H9 (cell line): ENCODE measurements at regions not wholly inside any gene's neighbourhood (a gene's known extent, or its start where the extent isn't known, plus 50 kb on each side); places are given as distances from the start of the nearest gene placed in this dataset.

Source experiments
- DNase-seq: peaks from one replicate; pipeline ENCODE4 v3.0.0-alpha.2; 2017
- H2AFZ ChIP-seq: one replicate; pipeline ENCODE4 v1.6.1; 2013; ENCODE audit warnings: mild to moderate bottlenecking, low read length, control low read depth, moderate library complexity
- H2AK5ac ChIP-seq: 2 replicates; pipeline ENCODE4 v1.6.1; 2013; ENCODE audit warnings: low read length, control low read depth, mixed read lengths; ENCODE audit not compliant: insufficient read length
- H2BK120ac ChIP-seq: one replicate; pipeline ENCODE4 v1.6.1; 2013; ENCODE audit warnings: low read depth, mild to moderate bottlenecking, low read length, control low read depth, inconsistent platforms; ENCODE audit not compliant: poor library complexity, severe bottlenecking
- H2BK12ac ChIP-seq: 2 replicates; pipeline ENCODE4 v1.6.1; 2013; ENCODE audit warnings: low read length, control low read depth, mixed read lengths, low read depth; ENCODE audit not compliant: insufficient read length
- H2BK15ac ChIP-seq: 2 replicates; pipeline ENCODE4 v1.6.1; 2013; ENCODE audit warnings: low read depth, low read length, control low read depth
- H2BK20ac ChIP-seq: one replicate; pipeline ENCODE4 v1.6.1; 2013; ENCODE audit warnings: low read depth, mild to moderate bottlenecking, low read length, control low read depth, inconsistent platforms; ENCODE audit not compliant: poor library complexity, severe bottlenecking
- H2BK5ac ChIP-seq: 2 replicates; pipeline ENCODE4 v1.6.1; 2013; ENCODE audit warnings: low read length, control low read depth, mixed read lengths; ENCODE audit not compliant: insufficient read length
- H3K14ac ChIP-seq: 2 replicates; pipeline ENCODE4 v1.6.1; 2013; ENCODE audit warnings: low read length, control low read depth; ENCODE audit not compliant: insufficient read depth
- H3K18ac ChIP-seq: 2 replicates; pipeline ENCODE4 v1.6.1; 2013; ENCODE audit warnings: low read depth, mild to moderate bottlenecking, mixed read lengths, low read length, control low read depth; ENCODE audit not compliant: insufficient read length
- H3K23ac ChIP-seq: 2 replicates; pipeline ENCODE4 v1.6.1; 2013; ENCODE audit warnings: low read length, control low read depth, mixed read lengths, low read depth; ENCODE audit not compliant: insufficient read length
- H3K23me2 ChIP-seq: 2 replicates; pipeline ENCODE4 v1.6.1; 2013; ENCODE audit warnings: low read depth, mild to moderate bottlenecking, mixed read lengths, low read length, control low read depth; ENCODE audit not compliant: insufficient read length, poor library complexity, severe bottlenecking
- H3K27ac ChIP-seq: 2 replicates; pipeline ENCODE4 v1.5.1; 2013; ENCODE audit warnings: low read length, control low read depth, mixed read lengths, low read depth; ENCODE audit not compliant: insufficient read length
- H3K27me3 ChIP-seq: 2 replicates; pipeline ENCODE4 v1.6.1; 2013; ENCODE audit warnings: low read length, control low read depth, inconsistent platforms; ENCODE audit not compliant: insufficient read depth
- H3K4ac ChIP-seq: 2 replicates; pipeline ENCODE4 v1.6.1; 2013; ENCODE audit warnings: low read depth, mild to moderate bottlenecking, control low read depth, inconsistent platforms, low read length, moderate library complexity
- H3K4me1 ChIP-seq: 2 replicates; pipeline ENCODE4 v1.6.1; 2013; ENCODE audit warnings: low read length, control low read depth, inconsistent platforms; ENCODE audit not compliant: insufficient read depth
- H3K4me2 ChIP-seq: 2 replicates; pipeline ENCODE4 v1.6.1; 2013; ENCODE audit warnings: low read length, control low read depth, mixed read lengths; ENCODE audit not compliant: insufficient read length, insufficient read depth
- H3K56ac ChIP-seq: 2 replicates; pipeline ENCODE4 v1.6.1; 2013; ENCODE audit warnings: low read depth, mild to moderate bottlenecking, mixed read lengths, low read length, control low read depth; ENCODE audit not compliant: insufficient read length
- H3K79me1 ChIP-seq: 2 replicates; pipeline ENCODE4 v1.6.1; 2013; ENCODE audit warnings: low read depth, mild to moderate bottlenecking, moderate library complexity, low read length, control low read depth, inconsistent platforms; ENCODE audit not compliant: insufficient read depth, poor library complexity, severe bottlenecking
- H3K79me2 ChIP-seq: 2 replicates; pipeline ENCODE4 v1.6.1; 2013; ENCODE audit warnings: low read length, control low read depth, inconsistent platforms; ENCODE audit not compliant: insufficient read depth
- H3K9ac ChIP-seq: 2 replicates; pipeline ENCODE4 v1.6.1; 2013; ENCODE audit warnings: low read length, control low read depth, mixed read lengths; ENCODE audit not compliant: insufficient read length; ENCODE audit errors: extremely low read depth
- H3K9me3 ChIP-seq: one replicate; pipeline ENCODE4 v1.6.1; 2013; ENCODE audit warnings: low read depth, low read length, inconsistent platforms; ENCODE audit not compliant: control insufficient read depth
- H3T11ph ChIP-seq: one replicate; pipeline ENCODE4 v1.6.1; 2013; ENCODE audit warnings: mild to moderate bottlenecking, low read length, control low read depth, inconsistent platforms
- H4K20me1 ChIP-seq: one replicate; pipeline ENCODE4 v1.6.1; 2013; ENCODE audit not compliant: control insufficient read depth, insufficient read length, insufficient read depth
- H4K5ac ChIP-seq: 2 replicates; pipeline ENCODE4 v1.6.1; 2013; ENCODE audit warnings: low read depth, mild to moderate bottlenecking, mixed read lengths, low read length, control low read depth; ENCODE audit not compliant: insufficient read length
- H4K8ac ChIP-seq: replicated peaks from 2 replicates; pipeline ENCODE4 v1.6.1; 2013; ENCODE audit warnings: low read length, control low read depth, mixed read lengths, low read depth; ENCODE audit not compliant: insufficient read length
- H4K91ac ChIP-seq: 2 replicates; pipeline ENCODE4 v1.6.1; 2013; ENCODE audit warnings: low read depth, mild to moderate bottlenecking, moderate library complexity, mixed read lengths, low read length, control low read depth; ENCODE audit not compliant: insufficient read length
- H3K27ac Mint-ChIP-seq, 3 experiments: 2 replicates in 2 of 3; 3 replicates in 1 of 3; pipeline ENCODE4 v1.8.0; 2020 to 2021; ENCODE audit warnings: mixed read lengths in 3 of 3, mild to moderate bottlenecking in 1 of 3, moderate library complexity in 1 of 3
- H3K27me3 Mint-ChIP-seq: 2 replicates; pipeline ENCODE4 v1.8.0; 2021; ENCODE audit warnings: low read depth, mild to moderate bottlenecking, moderate library complexity, mixed read lengths
- H3K36me3 Mint-ChIP-seq, 3 experiments: 2 replicates in 2 of 3; 3 replicates in 1 of 3; pipeline ENCODE4 v1.8.0; 2020 to 2021; ENCODE audit warnings: low read depth in 3 of 3, mixed read lengths in 3 of 3; ENCODE audit not compliant: insufficient read depth in 1 of 3
- H3K4me1 Mint-ChIP-seq, 2 experiments: 2 replicates each; pipeline ENCODE4 v1.8.0; 2020; ENCODE audit warnings: mixed read lengths in 2 of 2
- H3K4me3 Mint-ChIP-seq, 2 experiments: 2 replicates in 1 of 2; 3 replicates in 1 of 2; pipeline ENCODE4 v1.8.0; 2020 to 2021; ENCODE audit warnings: mild to moderate bottlenecking in 2 of 2, mixed read lengths in 2 of 2, moderate library complexity in 1 of 2
- H3K9me3 Mint-ChIP-seq, 2 experiments: 2 replicates in 1 of 2; 3 replicates in 1 of 2; pipeline ENCODE4 v1.8.0; 2020; ENCODE audit warnings: mild to moderate bottlenecking in 2 of 2, mixed read lengths in 2 of 2, moderate library complexity in 1 of 2
- CTCF ChIP-seq: fragments of 200-600 bp; sonication (generic); conservative IDR thresholded peaks from 3 replicates; pipeline ENCODE4 v1.8.0; 2021; ENCODE audit warnings: antibody characterized with exemption, mild to moderate bottlenecking
- WGBS: extraction: QIAGEN DNeasy Blood & Tissue Kit; methylation state at CpG from one replicate; pipeline ENCODE4 v1.1.7; 2013; ENCODE audit warnings: missing lambda C conversion rate, low lambda C conversion rate, mixed read lengths; ENCODE audit not compliant: insufficient read length; ENCODE audit errors: extremely low coverage; 5-methylcytosine and 5-hydroxymethylcytosine counted together

GRCh38 chr1:5751833-5752745 is 240.1 kb downstream of the NPHP4 start:
- peaks cover 9% of the 10 kb centered on the region for H3K27me3 Mint-ChIP-seq
- no peak overlapping the region for H2AFZ ChIP-seq
- H3K56ac ChIP-seq = no peak overlapping the region
- no CpG with 5 or more reads among the region's 14 CpGs for WGBS
- H3K9me3 ChIP-seq = no peaks in the 10 kb centered on the region
- no peak overlapping the region for H3K4me3 Mint-ChIP-seq
- no peaks in the 10 kb centered on the region; a peak in 1 of 5 replicates for H3K9me3 Mint-ChIP-seq
- H3K4me2 ChIP-seq = no peak overlapping the region
- no peak overlapping the region for H3K27ac ChIP-seq
- H3K4ac ChIP-seq = no peak overlapping the region
- no peak overlapping the region for H2BK5ac ChIP-seq
- H2BK12ac ChIP-seq = no peak overlapping the region
- H4K20me1 ChIP-seq = no peaks in the 10 kb centered on the region
- no peak overlapping the region for H3T11ph ChIP-seq
- H3K4me1 ChIP-seq = peaks cover 8% of the 10 kb centered on the region; the same call in 1 of the 2 replicates
- H2BK15ac ChIP-seq = no peak overlapping the region
- peak overlapping the region in 1 of 3 experiments; percentile 82; a peak in 1 of 7 replicates for H3K27ac Mint-ChIP-seq
- H4K8ac ChIP-seq = no peak overlapping the region
- peaks cover 17 to 25% of the 10 kb centered on the region in 2 experiments for H3K4me1 Mint-ChIP-seq
- no peak overlapping the region for H4K5ac ChIP-seq
- H2BK120ac ChIP-seq = no peak overlapping the region
- H3K18ac ChIP-seq = no peak overlapping the region
- no peak overlapping the region for H2BK20ac ChIP-seq
- H3K79me1 ChIP-seq = no peaks in the 10 kb centered on the region
- H3K23ac ChIP-seq = no peak overlapping the region
- H3K14ac ChIP-seq = no peak overlapping the region
- no peaks in the 10 kb centered on the region for H3K79me2 ChIP-seq
- no peak for DNase-seq
- H3K36me3 Mint-ChIP-seq = no peaks in the 10 kb centered on the region
- no peak overlapping the region for H4K91ac ChIP-seq
- H3K23me2 ChIP-seq = no peaks in the 10 kb centered on the region
- H2AK5ac ChIP-seq = no peak overlapping the region
- no peak overlapping the region for H3K9ac ChIP-seq
- no peaks in the 10 kb centered on the region for H3K27me3 ChIP-seq
- TF ChIP-seq CTCF = no peak
